Aorta (tissue), 5 donors: ENCODE measurements at regions not wholly inside any gene's neighbourhood (a gene's known extent, or its start where the extent isn't known, plus 50 kb on each side); places are given as distances from the start of the nearest gene placed in this dataset.
A peak's percentile ranks its signal among the peaks of the same experiment; 100 is the strongest.

Experiments
- ATAC-seq: fragments of 200-7000 bp; cut with Tn5 transposase; one replicate; pipeline ENCODE4 v1.9.1; 2022; ENCODE audit warnings: moderate library complexity; ENCODE audit not compliant: low FRiP score
- DNase-seq, 2 donors: peaks; one replicate each; pipeline ENCODE4 v3.0.0-alpha.2; 2020
- H3K27ac ChIP-seq, 2 donors: one replicate each; pipeline ENCODE4 v1.5.1; 2013; ENCODE audit warnings: low read length in 2 of 2, mild to moderate bottlenecking in 2 of 2, moderate library complexity in 2 of 2, control low read depth in 1 of 2, inconsistent platforms in 1 of 2, low read depth in 1 of 2
- H3K27me3 ChIP-seq, 2 donors: one replicate each; pipeline ENCODE4 v1.6.1; 2013; ENCODE audit warnings: control low read depth in 1 of 2, low read length in 1 of 2, mild to moderate bottlenecking in 1 of 2, moderate library complexity in 1 of 2; ENCODE audit not compliant: insufficient read depth in 2 of 2, control insufficient read depth in 1 of 2
- H3K36me3 ChIP-seq, 2 donors: one replicate each; pipeline ENCODE4 v1.6.1; 2013; ENCODE audit warnings: control low read depth in 1 of 2, low read length in 1 of 2, mild to moderate bottlenecking in 1 of 2; ENCODE audit not compliant: insufficient read depth in 2 of 2, control insufficient read depth in 1 of 2
- H3K4me1 ChIP-seq, 2 donors: one replicate each; pipeline ENCODE4 v1.6.1; 2013; ENCODE audit warnings: low read length in 2 of 2, control low read depth in 1 of 2, mild to moderate bottlenecking in 1 of 2, moderate library complexity in 1 of 2; ENCODE audit not compliant: insufficient read depth in 2 of 2, control insufficient read depth in 1 of 2
- H3K4me3 ChIP-seq, 2 donors: one replicate each; pipeline ENCODE4 v1.5.1; 2013; ENCODE audit warnings: low read length in 2 of 2, control low read depth in 1 of 2, mild to moderate bottlenecking in 1 of 2
- H3K9me3 ChIP-seq: one replicate; pipeline ENCODE4 v1.6.1; 2013; ENCODE audit warnings: mild to moderate bottlenecking, low read length; ENCODE audit not compliant: control insufficient read depth
- WGBS, 2 donors: extraction: QIAGEN DNeasy Blood & Tissue Kit; methylation state at CpG; one replicate each; pipeline ENCODE4 v1.1.7; 2013; 5-methylcytosine and 5-hydroxymethylcytosine counted together
- intact Hi-C, 2 donors: fragments of 100-400 bp; cut with DNase I; formaldehyde crosslinking; loops; one replicate each; pipeline versions ENCODE4 v1.14.2 to v1.15.0; 2022
- donor health status: healthy with polysubstance abuse.
- donor health status: Bipolar disorder and iron deficiency.
- donor health status: DM: no; HTN: no; CAD: no.
- donor health status: DM: no; HTN: no; CAD: no.
- donor health status: DM: yes; HTN: yes; CAD: no.

- H3K4me1 ChIP-seq, result peaks cover 0 to 3% of the 10 kb centered on the region in 2 donors
- peaks cover 0 to 2% of the 10 kb centered on the region in 2 donors for H3K36me3 ChIP-seq
- intact Hi-C loops, result loop anchor here in 1 of 2 donors (2.0 to 10.0 kb wide), 2 partner anchors 27 to 849 kb away; a partner anchor contains a TSS
- ATAC-seq (peak; percentile 97), DNase-seq (peak; percentile 97 to 98)
- peak overlapping the region; percentile 88 to 99 for H3K27ac ChIP-seq
- peaks cover 2% of the 10 kb centered on the region for H3K9me3 ChIP-seq
- H3K4me3 ChIP-seq, result peak overlapping the region; percentile 88 to 92
- 0% methylated on average over 53 of the region's 53 CpGs for WGBS, 2 donors
- H3K27me3 ChIP-seq, result no peaks in the 10 kb centered on the region
These were observed 79.6 kb upstream of the BTN3A2 start for GRCh38 chr6:26285143-26286134.

DNA sequence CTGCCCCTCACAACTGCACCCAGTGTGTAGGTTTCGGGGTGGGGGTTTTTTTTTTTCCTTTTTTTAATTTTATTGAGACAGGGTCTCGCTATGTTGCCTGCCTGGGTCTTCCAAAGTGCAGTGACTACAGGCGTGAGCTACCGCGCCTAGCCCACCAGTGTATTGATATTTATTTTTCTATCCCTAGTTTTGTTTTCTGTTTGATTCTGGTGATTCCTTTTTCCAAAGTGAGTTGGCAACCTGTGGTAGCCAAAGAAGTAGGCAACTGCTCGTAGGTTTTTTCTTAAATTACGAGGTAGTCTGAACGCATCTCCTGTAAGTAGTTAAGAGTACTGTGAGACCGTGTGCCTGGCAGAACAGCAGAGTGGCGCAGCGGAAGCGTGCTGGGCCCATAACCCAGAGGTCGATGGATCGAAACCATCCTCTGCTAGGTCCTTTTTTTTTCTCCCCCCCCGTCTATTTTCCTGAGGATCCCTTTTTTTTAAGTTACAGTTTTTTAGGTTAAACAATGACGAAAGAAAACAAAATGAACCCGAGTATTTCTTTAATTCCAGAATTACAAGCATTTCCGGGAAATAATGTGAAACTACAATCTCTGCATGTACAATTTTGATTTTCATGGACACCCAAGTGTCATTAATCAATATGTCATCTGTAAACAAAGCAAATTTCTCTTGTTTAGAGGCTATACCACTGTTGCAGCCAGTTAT, 78.7 kb upstream of the BTN3A2 start:
- 3 to 4% methylated on average over 18 of the region's 18 CpGs for WGBS, 2 donors
- intact Hi-C loops, result loop anchor here in 1 of 2 donors (2.0 to 10.0 kb wide), 2 partner anchors 26 to 848 kb away; a partner anchor contains a TSS
- peak overlapping the region; percentile 57 to 61 for H3K4me3 ChIP-seq
- H3K4me1 ChIP-seq, result peaks cover 0 to 3% of the 10 kb centered on the region in 2 donors
- no peaks in the 10 kb centered on the region for H3K27me3 ChIP-seq
- peak; percentile 88 for ATAC-seq
- peak; percentile 59 to 80 for DNase-seq
- H3K27ac ChIP-seq, result peak overlapping the region; percentile 88 to 90
- peaks cover 2% of the 10 kb centered on the region for H3K9me3 ChIP-seq
- no peaks in the 10 kb centered on the region for H3K36me3 ChIP-seq

GRCh38 chr6:26288155-26288554, 76.8 kb upstream of the BTN3A2 start:
- WGBS, 2 donors, result 94 to 95% methylated on average over 6 of the region's 6 CpGs
- intact Hi-C loops, result loop anchor here in 1 of 2 donors (10.0 kb wide), 1 partner anchor 847 kb away; a partner anchor contains a TSS
- peaks cover 2% of the 10 kb centered on the region for H3K9me3 ChIP-seq
- H3K27ac ChIP-seq, result no peak overlapping the region
- no peaks in the 10 kb centered on the region for H3K27me3 ChIP-seq
- no peak for ATAC-seq
- no peak for DNase-seq
- no peaks in the 10 kb centered on the region for H3K36me3 ChIP-seq
- H3K4me3 ChIP-seq, result no peak overlapping the region
- no peaks in the 10 kb centered on the region for H3K4me1 ChIP-seq

- intact Hi-C loops, result no loop called here
- no peak for DNase-seq
- Histone ChIP-seq H3K4me3 (no peak overlapping the region), H3K27ac (no peak overlapping the region), H3K36me3 (no peaks in the 10 kb centered on the region), H3K4me1 (no peaks in the 10 kb centered on the region), H3K9me3 (peaks cover 2% of the 10 kb centered on the region), H3K27me3 (no peaks in the 10 kb centered on the region)
- no peak for ATAC-seq
- WGBS, 2 donors, result 71 to 80% methylated on average over 5 of the region's 5 CpGs
These were observed 74.1 kb upstream of the BTN3A2 start for GRCh38 chr6:26290941-26291340.

DNA sequence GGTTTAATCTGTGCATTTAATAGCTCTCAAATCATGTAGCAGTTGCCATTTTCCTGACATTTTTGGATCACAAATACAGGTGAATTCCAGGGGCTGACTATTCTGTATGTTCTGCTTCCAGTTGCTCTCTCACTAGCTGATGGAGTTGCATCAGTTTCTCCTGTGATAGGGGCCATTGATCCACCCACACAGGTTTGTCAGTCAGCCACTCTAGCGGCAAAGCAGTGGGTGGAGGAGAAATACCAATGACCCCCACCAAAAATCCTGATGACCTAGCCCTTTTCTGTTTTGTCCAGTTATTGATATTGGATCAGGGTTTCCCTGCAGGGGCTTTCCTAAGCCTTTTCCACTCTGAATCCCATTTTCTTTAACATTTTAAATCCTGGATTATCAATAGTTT, 72.3 kb upstream of the BTN3A2 start:
- Histone ChIP-seq H3K4me1 (no peaks in the 10 kb centered on the region), H3K36me3 (no peaks in the 10 kb centered on the region), H3K27ac (no peak overlapping the region), H3K9me3 (peaks cover 2% of the 10 kb centered on the region), H3K27me3 (no peaks in the 10 kb centered on the region), H3K4me3 (no peak overlapping the region)
- ATAC-seq (no peak), DNase-seq (no peak)
- 84 to 94% methylated on average over 1 of the region's 1 CpG for WGBS, 2 donors
- intact Hi-C loops, result no loop called here

GRCh38 chr6:26294302-26294701, 70.7 kb upstream of the BTN3A2 start:
- ATAC-seq, result no peak
- intact Hi-C loops, result no loop called here
- WGBS, 2 donors, result 70 to 74% methylated on average over 8 of the region's 8 CpGs

DNA sequence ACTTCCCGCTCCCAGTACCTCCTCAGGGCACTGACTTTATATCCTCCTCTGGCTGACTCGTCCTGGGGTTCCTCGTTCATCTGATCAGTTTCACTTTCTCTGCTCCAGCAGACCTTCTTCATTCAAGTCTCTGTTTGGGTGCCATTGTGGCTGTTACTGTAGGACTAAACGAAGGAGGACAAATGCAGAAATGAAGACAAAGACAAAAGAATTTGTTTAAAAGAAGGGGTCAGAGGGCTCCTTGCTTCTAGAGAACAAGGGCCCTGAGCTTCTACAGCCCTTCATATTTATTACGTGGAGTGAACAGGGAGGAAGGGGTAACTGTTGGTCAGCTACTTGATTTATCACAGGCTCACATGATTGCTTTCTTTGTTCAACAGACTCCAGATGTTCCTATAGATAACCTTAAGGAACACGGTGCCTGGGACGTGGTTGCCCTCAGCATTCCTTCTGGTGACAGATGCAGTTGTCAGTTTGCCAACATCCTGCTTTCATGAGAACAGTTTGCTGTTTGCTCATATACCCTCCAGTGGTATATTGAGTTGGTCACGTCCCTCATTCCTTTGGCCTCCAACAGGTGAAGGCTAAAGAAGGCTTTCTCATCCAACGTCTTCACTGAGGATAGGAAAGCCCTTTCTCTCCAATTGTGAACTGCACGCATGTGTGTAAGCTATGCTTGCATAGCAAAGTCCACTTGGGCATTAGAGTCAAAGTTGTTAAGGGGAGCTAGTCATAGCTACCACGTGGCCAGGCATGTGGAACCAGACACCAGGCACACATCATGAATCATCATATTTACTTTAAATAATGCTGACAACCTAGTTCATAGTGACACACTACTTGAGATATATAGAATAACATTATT, 69.1 kb upstream of the BTN3A2 start:
- Histone ChIP-seq H3K27ac (no peak overlapping the region), H3K9me3 (no peaks in the 10 kb centered on the region), H3K36me3 (no peaks in the 10 kb centered on the region), H3K4me1 (no peaks in the 10 kb centered on the region), H3K4me3 (no peak overlapping the region), H3K27me3 (no peaks in the 10 kb centered on the region)
- intact Hi-C loops, result no loop called here
- DNase-seq (no peak), ATAC-seq (no peak)
- WGBS, 2 donors, result 64 to 66% methylated on average over 11 of the region's 11 CpGs

More at GRCh38 chr6:26294302-26294701, 70.7 kb upstream of the BTN3A2 start:
- Histone ChIP-seq H3K27ac (no peak overlapping the region), H3K9me3 (no peaks in the 10 kb centered on the region), H3K36me3 (no peaks in the 10 kb centered on the region), H3K4me3 (no peak overlapping the region), H3K27me3 (no peaks in the 10 kb centered on the region), H3K4me1 (no peaks in the 10 kb centered on the region)
- DNase-seq, result no peak

DNA sequence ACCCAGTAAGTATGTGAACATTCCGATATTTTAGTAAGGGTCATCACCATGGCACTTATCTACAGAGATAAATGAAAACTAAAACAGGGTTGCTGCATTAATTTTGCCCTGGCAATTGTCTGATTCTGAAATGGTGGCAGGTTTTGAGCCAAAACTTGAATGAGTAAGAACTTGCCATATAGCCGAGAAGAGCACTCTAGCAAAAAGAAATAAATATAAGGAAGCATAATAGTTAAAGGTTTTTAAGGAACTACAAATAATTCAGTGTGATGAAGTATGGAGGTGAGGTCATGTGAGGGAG, 68.5 kb upstream of the BTN3A2 start:
- Histone ChIP-seq H3K4me3 (no peak overlapping the region), H3K27ac (no peak overlapping the region), H3K9me3 (no peaks in the 10 kb centered on the region), H3K4me1 (no peaks in the 10 kb centered on the region), H3K27me3 (no peaks in the 10 kb centered on the region), H3K36me3 (no peaks in the 10 kb centered on the region)
- DNase-seq (no peak), ATAC-seq (no peak)
- WGBS, 2 donors, result 85 to 89% methylated on average over 2 of the region's 2 CpGs
- intact Hi-C loops, result no loop called here
